ENCODE measurements at regions not wholly inside any gene's neighbourhood (a gene's known extent, or its start where the extent isn't known, plus 50 kb on each side); places are given as distances from the start of the nearest gene placed in this dataset.

DNA sequence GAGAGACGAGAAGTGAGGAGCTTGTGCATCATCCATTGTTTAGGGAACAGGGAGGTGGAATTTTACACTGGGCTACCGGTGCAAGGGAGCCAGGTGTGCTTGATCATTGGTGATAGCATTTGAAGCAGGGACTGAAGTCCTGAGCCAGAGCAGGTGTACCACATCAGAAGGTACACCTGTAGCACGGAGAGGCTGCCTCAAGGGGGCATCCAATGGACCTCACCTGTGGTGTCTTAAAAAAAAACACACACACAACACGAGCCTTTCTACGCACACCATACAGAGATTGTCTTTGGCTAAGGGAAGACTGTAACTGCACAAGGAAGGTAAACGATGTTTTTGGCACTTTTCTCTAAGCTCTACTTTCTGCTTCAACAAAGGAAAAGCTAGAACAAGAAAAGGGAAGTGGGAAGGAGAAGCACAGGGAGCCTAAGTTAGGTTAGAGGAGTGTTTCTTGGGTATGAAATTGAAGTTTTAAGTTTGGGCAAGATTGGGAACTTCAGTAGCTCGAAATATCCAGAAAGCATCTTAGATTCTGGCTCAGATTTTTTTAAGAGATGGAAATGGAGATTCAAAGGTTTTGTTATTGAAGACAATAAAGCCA is 334.3 kb upstream of the FBXO33 start:
- no peak for DNase-seq (ENCODE audit: low read depth)

- DNase-seq (ENCODE audit: low read depth), result no peak
Measured at GRCh38 chr14:39765676-39766075, 333.4 kb upstream of the FBXO33 start.

GRCh38 chr14:39763402-39763890 is 331.2 kb upstream of the FBXO33 start:
- DNase-seq (ENCODE audit: low read depth), result no peak

DNA sequence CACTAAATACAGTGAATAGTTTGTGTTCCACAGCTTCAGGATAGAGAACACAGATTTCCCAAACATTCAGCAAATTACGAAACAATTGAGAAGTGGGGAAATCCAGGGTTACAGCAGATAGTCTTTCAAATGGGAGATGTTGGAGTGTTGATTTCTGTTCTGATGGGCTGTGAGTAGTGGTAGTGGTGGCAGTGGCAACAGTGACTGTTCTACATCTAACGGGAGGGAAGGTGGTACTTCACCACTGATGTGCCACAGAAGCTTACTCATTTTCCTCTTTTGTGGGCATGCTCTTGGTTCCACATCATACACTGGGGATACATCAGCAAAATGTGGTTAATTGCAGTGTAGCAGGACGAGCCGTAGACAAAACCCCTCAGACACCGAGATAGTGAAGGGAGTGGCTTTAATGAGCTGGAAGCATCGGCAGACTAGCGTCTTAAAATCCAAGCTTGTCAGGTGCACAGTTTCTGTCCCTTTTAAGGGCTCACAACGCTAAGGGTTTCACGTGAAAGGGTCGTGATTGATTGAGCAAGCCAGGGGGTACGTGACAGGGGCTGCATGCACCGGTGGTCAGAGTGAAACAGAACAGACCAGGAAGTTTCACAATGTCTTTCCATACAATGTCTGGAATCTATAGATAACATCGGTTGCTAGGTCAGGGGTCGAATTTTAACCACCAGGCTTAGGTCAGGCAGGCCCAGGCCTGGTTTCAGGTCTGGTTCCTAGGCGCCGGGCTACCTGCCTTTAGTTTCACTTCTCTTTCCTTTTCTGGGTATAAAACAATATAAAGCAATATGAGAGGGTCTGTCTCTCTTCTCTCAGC is 330.6 kb upstream of the FBXO33 start:
- no peak for DNase-seq (ENCODE audit: low read depth)

GRCh38 chr14:39755269-39755878 is 323.1 kb upstream of the FBXO33 start:
- DNase-seq (ENCODE audit: low read depth), result no peak

DNA sequence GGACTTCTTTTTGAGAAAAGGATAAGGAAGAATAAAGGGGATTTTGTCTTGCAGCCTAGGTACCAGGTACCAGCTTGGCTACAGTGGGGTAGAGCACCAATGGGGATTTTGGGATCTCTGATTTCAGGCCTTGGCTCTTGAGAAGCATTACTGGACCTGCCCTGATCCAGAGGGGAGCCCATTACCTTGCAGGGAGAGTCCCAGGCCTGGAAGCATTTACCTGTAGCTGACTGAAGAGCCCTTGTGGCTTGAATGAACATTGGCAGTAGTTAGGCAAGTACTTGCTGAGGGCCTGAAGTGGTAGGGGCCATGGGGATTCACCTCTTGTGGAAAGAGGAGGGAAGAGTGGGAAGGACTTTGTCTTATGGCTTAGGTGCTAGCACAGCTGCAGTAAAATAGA is 308.2 kb upstream of the FBXO33 start:
- no peak for DNase-seq (ENCODE audit: low read depth)

GRCh38 chr14:39739796-39740195 is 307.6 kb upstream of the FBXO33 start:
- no peak for DNase-seq (ENCODE audit: low read depth)

DNA sequence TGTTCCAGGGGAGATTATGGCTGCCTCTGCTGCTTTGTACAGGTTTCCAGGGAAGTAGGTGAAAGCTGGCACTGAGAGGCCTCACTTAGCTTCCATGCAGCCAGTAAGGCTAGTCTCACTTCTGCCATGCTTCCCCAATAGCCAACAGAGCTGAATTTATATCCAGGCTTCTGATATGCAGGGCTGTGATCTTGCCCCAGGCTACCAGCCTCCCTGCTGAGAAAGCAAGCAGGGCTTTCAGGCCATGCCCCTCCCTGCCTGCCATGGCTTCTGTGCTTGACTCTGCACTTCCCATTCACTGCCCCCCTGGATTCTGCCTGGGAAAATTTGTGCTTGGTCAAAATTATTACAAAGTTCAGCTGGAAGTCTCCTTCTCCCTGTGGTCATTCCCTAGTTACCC is 302.1 kb upstream of the FBXO33 start:
- DNase-seq (ENCODE audit: low read depth), result no peak

DNA sequence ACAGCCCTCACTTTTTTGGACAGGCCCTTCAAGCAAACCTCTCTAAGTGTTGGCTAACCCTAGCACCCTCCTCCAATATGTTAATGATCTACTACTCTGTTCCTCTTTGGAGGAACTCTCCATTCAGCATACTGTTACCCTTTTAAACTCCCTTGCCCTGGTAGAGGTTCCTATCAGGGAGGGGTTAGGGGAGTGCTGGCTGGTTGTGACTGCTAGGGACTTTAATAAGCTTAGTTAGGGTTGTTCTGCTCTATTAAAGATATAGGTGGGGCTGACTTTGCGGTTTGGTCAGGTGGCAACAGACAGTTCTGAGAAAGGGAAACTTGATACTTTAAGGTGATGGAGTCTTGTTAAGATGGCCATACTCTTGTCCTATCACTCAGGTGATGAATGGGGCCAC is 301.5 kb upstream of the FBXO33 start:
- DNase-seq (ENCODE audit: low read depth), result no peak

DNA sequence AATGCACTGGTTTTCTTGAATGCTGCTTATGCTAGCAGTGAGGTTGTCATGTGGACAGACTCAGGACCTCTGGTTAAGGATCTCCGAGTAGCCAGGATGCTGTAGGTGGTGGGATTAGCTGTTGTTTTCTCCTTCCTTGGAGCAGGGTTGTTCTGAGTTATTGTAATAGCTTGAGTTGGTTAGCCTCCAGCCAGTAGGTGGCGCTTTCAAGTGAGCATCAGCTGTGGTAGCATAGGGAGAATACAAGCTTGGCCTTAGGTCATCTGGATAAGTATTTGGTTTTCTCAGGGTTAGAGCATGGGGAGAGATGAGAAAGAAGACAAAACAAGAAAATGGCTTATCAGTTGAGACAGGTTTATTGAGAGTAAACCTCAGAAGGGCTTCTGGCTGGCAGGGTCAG is 299.7 kb upstream of the FBXO33 start:
- no peak for DNase-seq (ENCODE audit: low read depth)

GRCh38 chr14:39726563-39726962 is 294.3 kb upstream of the FBXO33 start:
- DNase-seq (ENCODE audit: low read depth), result no peak

- DNase-seq (ENCODE audit: low read depth), result no peak
Measured at GRCh38 chr14:39722547-39723273, 290.5 kb upstream of the FBXO33 start.

DNA sequence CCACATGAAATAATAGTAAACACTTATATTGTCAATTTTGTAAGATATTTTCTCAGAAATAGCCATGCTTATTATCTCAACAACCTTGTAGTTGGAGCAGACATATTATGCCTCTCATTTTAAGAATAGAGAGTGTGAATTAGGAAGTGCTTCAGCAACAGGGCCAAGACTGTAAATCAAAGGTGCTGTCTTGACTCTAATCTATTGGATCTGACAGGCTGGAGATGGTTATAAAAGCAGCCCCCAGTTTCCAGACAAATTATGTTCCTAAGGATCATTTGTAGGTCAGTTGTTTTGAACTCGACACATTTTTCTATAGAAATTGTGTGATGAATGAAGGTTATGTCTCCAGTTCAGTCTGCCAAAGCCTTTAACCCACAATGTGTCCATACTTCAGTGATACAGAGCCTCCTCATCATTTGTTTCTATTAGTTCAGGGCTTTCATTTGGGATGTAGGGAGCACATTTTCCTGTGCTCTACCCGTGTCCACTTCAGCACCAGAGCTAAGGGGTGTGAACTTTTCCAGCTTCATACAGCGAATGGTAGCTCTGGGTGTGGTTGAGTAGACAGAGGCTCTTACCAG is 284.8 kb upstream of the FBXO33 start:
- DNase-seq (ENCODE audit: low read depth), result no peak

GRCh38 chr14:39712293-39712999 is 280.2 kb upstream of the FBXO33 start:
- no peak for DNase-seq (ENCODE audit: low read depth)

- DNase-seq (ENCODE audit: low read depth), result no peak
Measured at GRCh38 chr14:39704594-39704993, 272.4 kb upstream of the FBXO33 start.

DNA sequence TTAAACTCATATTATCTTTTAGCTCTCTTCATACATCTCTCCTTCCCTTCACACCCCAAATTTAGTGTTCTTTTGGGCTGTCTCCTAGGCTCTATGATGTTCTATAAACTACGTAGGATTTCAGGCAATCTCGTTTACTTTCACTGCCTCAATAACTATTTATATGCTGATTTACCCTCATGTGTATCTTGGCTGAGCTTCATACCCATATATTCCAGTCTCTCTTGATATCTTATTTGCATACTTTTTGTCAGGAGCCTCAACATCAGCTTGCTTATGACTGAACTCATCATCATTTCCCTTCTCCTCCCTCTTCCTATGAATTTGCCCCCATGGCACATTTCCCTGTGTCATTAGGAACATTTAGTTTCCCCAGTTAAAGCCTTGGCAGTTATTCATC is 262.1 kb upstream of the FBXO33 start:
- no peak for DNase-seq (ENCODE audit: low read depth)

- DNase-seq (ENCODE audit: low read depth), result no peak
Measured at GRCh38 chr14:39683691-39684260, 251.5 kb upstream of the FBXO33 start.

GRCh38 chr14:39682582-39682981 is 250.3 kb upstream of the FBXO33 start:
- DNase-seq (ENCODE audit: low read depth), result no peak

DNA sequence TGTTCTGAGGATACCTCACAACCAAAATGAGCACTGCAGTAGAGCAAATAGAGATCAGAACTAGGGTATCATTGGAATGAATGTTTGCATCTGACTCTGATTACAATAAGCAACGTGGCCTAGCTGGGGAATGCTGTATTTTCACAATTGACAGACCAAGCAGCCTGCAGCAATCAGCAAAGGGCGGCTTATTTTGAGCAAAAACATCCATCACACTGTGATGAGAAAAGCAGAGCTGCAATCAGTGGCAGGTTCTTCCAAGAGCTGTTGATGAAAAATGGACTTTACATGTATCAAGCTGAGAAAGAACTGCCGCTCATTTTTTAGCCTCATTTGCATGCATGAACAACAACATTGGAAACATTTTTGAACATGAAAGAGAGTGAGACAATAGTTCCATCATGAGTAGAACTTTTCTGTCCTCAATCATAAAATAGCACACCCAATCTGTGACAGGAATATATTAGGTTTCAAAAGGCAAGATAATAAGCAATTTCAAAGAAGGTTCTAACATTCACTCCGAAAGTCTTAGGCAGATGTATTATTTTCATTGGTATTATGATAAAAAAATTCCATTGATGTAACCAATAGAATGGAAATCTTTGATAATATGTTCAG is 249.7 kb upstream of the FBXO33 start:
- DNase-seq (ENCODE audit: low read depth), result no peak

DNA sequence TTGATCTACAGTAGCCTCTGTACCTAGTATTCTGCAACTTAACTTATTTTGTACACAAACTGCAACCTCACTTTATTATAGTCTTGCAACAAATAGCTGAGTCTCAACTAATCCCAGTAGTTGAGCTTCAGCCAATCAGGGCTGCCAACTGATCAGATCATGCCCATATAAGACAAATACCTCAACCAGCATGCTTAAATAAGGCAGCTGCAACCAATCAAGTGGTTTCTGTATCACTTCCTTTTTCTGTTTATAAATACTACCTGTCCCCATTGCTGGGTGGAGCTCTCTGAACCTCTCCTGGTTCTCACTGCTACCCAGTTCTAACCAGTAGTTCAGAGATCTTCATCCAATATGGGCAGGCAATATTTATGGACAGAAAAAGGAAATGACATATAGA is 248.5 kb upstream of the FBXO33 start:
- no peak for DNase-seq (ENCODE audit: low read depth)

DNA sequence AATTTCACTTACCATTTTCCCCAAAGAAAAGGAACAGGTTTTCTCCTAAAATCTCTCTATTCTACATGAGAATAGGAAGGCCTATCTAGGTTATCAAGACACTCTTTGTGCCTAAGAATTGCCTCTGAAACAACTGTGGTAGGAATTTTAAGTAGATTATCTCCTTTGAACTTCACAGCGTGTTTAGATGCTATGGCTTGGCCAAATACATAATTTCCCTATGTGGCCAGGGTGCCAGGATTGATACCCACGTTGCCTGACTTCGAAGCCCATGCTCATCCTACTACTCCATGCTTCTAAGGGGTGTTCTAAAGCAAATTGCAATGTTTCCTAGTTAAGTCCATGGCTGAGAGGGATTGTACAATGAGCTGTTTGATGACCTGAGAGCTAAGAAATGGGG is 241.5 kb upstream of the FBXO33 start:
- no peak for DNase-seq (ENCODE audit: low read depth)

Measured in HS-27A (cell line).